G401.6 (cell line): ENCODE measurements at regions not wholly inside any gene's neighbourhood (a gene's known extent, or its start where the extent isn't known, plus 50 kb on each side); places are given as distances from the start of the nearest gene placed in this dataset.
"Not testable (repeated sequence)": the region's sequence is repeated elsewhere in the genome, so short reads cannot be mapped to it uniquely, and the experiment has no call there.

Source experiments
- FAIRE-seq: peaks from 2 replicates; lab custom pipeline; 2012; peaks lifted over from hg19 to GRCh38; lab: Jason Lieb, UNC

GRCh38 chr1:217921126-217921904 is 290.2 kb downstream of the SPATA17 start:
- FAIRE-seq, result no peak

- FAIRE-seq, result no peak
Observed at GRCh38 chr1:217924924-217925323, 293.8 kb downstream of the SPATA17 start.

GRCh38 chr1:217929213-217929885 is 298.2 kb downstream of the SPATA17 start:
- no peak for FAIRE-seq

- no peak for FAIRE-seq
Observed at GRCh38 chr1:217943361-217943760, 312.2 kb downstream of the SPATA17 start.

- no peak for FAIRE-seq
Observed at GRCh38 chr1:217944550-217944949, 313.4 kb downstream of the SPATA17 start.

- FAIRE-seq, result no peak
Observed at GRCh38 chr1:217946511-217946910, 315.4 kb downstream of the SPATA17 start.

GRCh38 chr1:217948741-217949140 is 317.6 kb downstream of the SPATA17 start:
- no peak for FAIRE-seq

GRCh38 chr1:217953330-217953729 is 322.2 kb downstream of the SPATA17 start:
- FAIRE-seq, result no peak

- no peak for FAIRE-seq
Observed at GRCh38 chr1:217953922-217954321, 322.8 kb downstream of the SPATA17 start.

- no peak for FAIRE-seq
Observed at GRCh38 chr1:217955723-217956122, 324.6 kb downstream of the SPATA17 start.

GRCh38 chr1:217965156-217965786 is 319.8 kb upstream of the RRP15 start:
- no peak for FAIRE-seq

- no peak for FAIRE-seq
Observed at GRCh38 chr1:217968085-217968484, 317.0 kb upstream of the RRP15 start.

GRCh38 chr1:217969428-217969827 is 315.7 kb upstream of the RRP15 start:
- no peak for FAIRE-seq

- no peak for FAIRE-seq
Observed at GRCh38 chr1:217977943-217978342, 307.1 kb upstream of the RRP15 start.

GRCh38 chr1:217981430-217981829 is 303.7 kb upstream of the RRP15 start:
- no peak for FAIRE-seq

GRCh38 chr1:217982331-217983050 is 302.6 kb upstream of the RRP15 start:
- no peak for FAIRE-seq

- no peak for FAIRE-seq
Observed at GRCh38 chr1:217983051-217983375, 302.1 kb upstream of the RRP15 start.

GRCh38 chr1:217985641-217986040 is 299.5 kb upstream of the RRP15 start:
- no peak for FAIRE-seq

GRCh38 chr1:217989510-217989909 is 295.6 kb upstream of the RRP15 start:
- FAIRE-seq, result no peak

GRCh38 chr1:217993439-217993838 is 291.7 kb upstream of the RRP15 start:
- FAIRE-seq, result no peak

- not testable (repeated sequence) for FAIRE-seq
Observed at GRCh38 chr1:218008296-218008695, 276.8 kb upstream of the RRP15 start.

GRCh38 chr1:218015106-218015505 is 270.0 kb upstream of the RRP15 start:
- not testable (repeated sequence) for FAIRE-seq

- no peak for FAIRE-seq
Observed at GRCh38 chr1:218024211-218024720, 260.8 kb upstream of the RRP15 start.
